Nephron progenitor cell (in vitro differentiated cells): ENCODE measurements at regions not wholly inside any gene's neighbourhood (a gene's known extent, or its start where the extent isn't known, plus 50 kb on each side); places are given as distances from the start of the nearest gene placed in this dataset.

Experiments used
- DNase-seq: peaks from one replicate; pipeline ENCODE4 v3.0.0; 2021
- H3K27ac Mint-ChIP-seq: 2 replicates; pipeline ENCODE4 v1.8.0; 2021; ENCODE audit warnings: mild to moderate bottlenecking, moderate library complexity, mixed read lengths
- H3K27me3 Mint-ChIP-seq: 2 replicates; pipeline ENCODE4 v1.8.0; 2021; ENCODE audit warnings: mild to moderate bottlenecking, low read depth, mixed read lengths; ENCODE audit not compliant: poor library complexity
- H3K36me3 Mint-ChIP-seq: 2 replicates; pipeline ENCODE4 v1.8.0; 2021; ENCODE audit warnings: low read depth, mixed read lengths
- H3K4me1 Mint-ChIP-seq: 2 replicates; pipeline ENCODE4 v1.8.0; 2021; ENCODE audit warnings: mixed read lengths
- H3K4me3 Mint-ChIP-seq: 2 replicates; pipeline ENCODE4 v1.8.0; 2021; ENCODE audit warnings: mild to moderate bottlenecking, moderate library complexity, mixed read lengths
- H3K9me3 Mint-ChIP-seq: 2 replicates; pipeline ENCODE4 v1.8.0; 2021; ENCODE audit warnings: mild to moderate bottlenecking, moderate library complexity, mixed read lengths
- TF ChIP-seq, protein P1 (sequence below): fragments of 200-600 bp; sonication (generic); IDR thresholded peaks from 2 replicates; pipeline ENCODE4 v1.5.0; 2021; ENCODE audit warnings: antibody characterized with exemption

DNA sequence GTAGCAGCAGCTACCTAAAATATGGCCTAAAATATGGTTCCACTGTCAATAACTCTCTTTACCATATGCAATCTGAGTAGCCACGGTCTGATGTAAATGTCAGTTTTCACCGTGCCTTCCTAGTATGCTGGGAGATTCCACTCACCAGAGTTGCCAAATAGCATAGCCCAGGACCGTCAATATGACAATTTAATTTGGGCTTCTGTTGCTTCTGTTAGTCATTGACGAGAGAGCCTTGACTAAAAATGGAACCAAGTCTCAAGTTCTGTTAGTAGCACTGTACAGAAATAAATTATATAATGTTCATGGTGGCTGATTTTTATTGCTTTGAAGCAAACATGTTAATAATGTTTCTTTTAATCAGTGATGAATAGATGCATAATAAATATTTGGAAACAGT is 348.4 kb downstream of the BCAT1 start:
- Mint-ChIP-seq H3K9me3 (no peaks in the 10 kb centered on the region), H3K4me3 (no peak overlapping the region), H3K27ac (no peak overlapping the region), H3K36me3 (no peaks in the 10 kb centered on the region), H3K4me1 (peaks cover 5% of the 10 kb centered on the region), H3K27me3 (no peaks in the 10 kb centered on the region)
- TF ChIP-seq, protein P1, sequence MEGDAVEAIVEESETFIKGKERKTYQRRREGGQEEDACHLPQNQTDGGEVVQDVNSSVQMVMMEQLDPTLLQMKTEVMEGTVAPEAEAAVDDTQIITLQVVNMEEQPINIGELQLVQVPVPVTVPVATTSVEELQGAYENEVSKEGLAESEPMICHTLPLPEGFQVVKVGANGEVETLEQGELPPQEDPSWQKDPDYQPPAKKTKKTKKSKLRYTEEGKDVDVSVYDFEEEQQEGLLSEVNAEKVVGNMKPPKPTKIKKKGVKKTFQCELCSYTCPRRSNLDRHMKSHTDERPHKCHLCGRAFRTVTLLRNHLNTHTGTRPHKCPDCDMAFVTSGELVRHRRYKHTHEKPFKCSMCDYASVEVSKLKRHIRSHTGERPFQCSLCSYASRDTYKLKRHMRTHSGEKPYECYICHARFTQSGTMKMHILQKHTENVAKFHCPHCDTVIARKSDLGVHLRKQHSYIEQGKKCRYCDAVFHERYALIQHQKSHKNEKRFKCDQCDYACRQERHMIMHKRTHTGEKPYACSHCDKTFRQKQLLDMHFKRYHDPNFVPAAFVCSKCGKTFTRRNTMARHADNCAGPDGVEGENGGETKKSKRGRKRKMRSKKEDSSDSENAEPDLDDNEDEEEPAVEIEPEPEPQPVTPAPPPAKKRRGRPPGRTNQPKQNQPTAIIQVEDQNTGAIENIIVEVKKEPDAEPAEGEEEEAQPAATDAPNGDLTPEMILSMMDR = no peak
- DNase-seq = no peak

DNA sequence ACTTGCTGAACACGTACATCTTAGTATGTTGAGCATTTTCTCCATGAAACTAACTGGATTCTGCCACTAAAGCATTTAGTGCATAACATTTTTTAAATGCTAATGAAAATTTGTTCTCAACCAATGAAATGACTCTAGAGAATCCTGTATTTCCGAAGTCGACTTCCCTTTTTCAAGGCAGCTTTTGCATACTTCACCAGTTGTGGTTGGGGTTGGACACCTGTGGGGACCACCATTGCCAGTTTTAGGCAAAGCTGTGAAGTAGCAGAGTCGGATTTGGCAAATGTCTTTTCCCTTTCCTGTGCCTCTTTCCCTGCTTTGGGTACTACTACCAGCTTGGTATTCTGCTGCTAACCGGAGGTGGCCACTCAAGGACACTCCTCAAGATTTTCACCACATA is 349.2 kb downstream of the BCAT1 start:
- H3K9me3 Mint-ChIP-seq = no peaks in the 10 kb centered on the region
- DNase-seq = no peak
- TF ChIP-seq, protein P1 = no peak
- peaks cover 5% of the 10 kb centered on the region for H3K4me1 Mint-ChIP-seq
- no peak overlapping the region for H3K4me3 Mint-ChIP-seq
- no peaks in the 10 kb centered on the region for H3K36me3 Mint-ChIP-seq
- H3K27me3 Mint-ChIP-seq = peaks cover under 1% of the 10 kb centered on the region
- no peak overlapping the region for H3K27ac Mint-ChIP-seq

DNA sequence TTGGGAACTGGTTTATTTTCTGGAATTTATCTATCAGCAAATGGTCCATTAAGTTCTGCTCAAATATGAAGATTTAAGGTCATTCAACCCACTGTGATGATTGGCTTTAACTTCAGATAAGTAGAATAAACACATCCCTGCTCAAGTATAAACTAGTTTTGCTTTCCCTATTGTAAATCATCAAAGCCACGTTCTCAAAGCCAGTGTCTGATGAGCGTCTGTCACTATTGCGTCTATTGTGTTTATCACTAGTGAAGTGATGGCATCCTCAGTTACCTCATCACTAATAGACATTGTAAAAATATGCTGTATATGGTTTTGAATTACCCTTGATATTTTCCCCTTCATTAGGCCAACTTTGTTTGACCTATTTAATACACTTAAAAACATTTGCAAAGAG is 351.3 kb downstream of the BCAT1 start:
- no peak for DNase-seq
- Mint-ChIP-seq H3K4me1 (peaks cover 16% of the 10 kb centered on the region), H3K4me3 (no peak overlapping the region), H3K9me3 (no peaks in the 10 kb centered on the region), H3K27ac (no peak overlapping the region), H3K27me3 (peaks cover 3% of the 10 kb centered on the region), H3K36me3 (no peaks in the 10 kb centered on the region)
- TF ChIP-seq, protein P1 = no peak

DNA sequence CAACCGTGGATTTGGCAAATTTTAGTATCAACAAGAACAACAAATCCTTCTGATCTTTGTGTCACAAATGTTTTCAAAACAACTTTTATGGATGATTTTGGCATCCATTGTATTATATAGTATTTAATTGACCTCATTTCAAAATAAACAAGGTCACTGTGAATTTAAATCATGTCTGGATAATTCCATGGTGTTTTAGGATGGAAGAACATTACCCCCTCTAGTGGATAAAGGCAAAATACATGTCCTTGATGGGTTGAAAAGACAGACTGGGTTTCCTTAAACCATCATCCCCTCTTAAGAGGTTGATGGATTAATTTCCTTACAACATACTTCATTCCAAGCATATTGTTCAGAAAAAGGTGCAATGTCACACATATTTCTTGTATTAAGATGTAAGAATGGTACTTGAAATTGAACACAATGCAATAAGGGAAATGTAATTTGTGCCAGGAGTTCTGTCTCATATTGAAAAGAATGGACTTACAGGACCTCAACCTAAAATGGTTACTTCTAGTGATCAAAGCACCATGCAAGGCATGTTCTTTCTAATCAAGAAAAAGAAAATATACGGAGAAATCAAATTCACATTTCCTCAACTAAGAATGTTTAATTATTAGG is 352.0 kb downstream of the BCAT1 start:
- DNase-seq = no peak
- H3K4me3 Mint-ChIP-seq = no peak overlapping the region
- no peaks in the 10 kb centered on the region for H3K36me3 Mint-ChIP-seq
- TF ChIP-seq, protein P1 = peak; percentile 75
- H3K9me3 Mint-ChIP-seq = no peaks in the 10 kb centered on the region
- no peak overlapping the region for H3K27ac Mint-ChIP-seq
- H3K27me3 Mint-ChIP-seq = peaks cover 3% of the 10 kb centered on the region
- H3K4me1 Mint-ChIP-seq = peaks cover 23% of the 10 kb centered on the region

DNA sequence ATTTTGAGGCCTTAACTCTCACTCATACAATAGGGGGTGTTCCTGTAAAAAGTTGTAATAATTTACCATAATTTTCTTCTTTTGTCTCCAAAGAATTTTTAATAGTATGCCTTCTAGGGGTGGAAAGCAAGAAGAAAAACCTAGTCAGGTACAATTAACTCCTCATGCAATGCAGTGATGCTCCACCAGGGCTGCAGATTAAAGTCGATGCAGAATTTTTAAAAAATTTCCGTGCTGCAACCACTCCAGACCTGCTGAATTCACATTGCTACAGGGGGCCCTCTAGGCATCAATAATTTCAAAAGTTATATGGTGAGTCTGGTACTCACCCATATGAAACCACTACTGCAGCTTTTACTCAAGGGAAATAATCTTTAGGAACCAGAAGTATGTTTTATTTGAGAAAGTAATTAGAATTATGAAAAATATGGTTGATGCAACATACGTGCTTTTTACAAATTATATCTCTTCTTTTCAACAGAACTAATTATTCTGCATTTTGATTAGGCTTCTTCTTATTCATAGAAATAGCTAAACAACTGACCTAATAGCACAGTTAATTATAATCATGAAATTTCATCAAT is 353.2 kb downstream of the BCAT1 start:
- TF ChIP-seq, protein P1 = peak; percentile 47
- Mint-ChIP-seq H3K4me1 (peaks cover 35% of the 10 kb centered on the region), H3K4me3 (no peak overlapping the region), H3K27ac (no peak overlapping the region), H3K27me3 (peaks cover 3% of the 10 kb centered on the region), H3K9me3 (no peaks in the 10 kb centered on the region), H3K36me3 (no peaks in the 10 kb centered on the region)
- peak; percentile 7 for DNase-seq
